PC-9 (cell line): ENCODE measurements at regions not wholly inside any gene's neighbourhood (a gene's known extent, or its start where the extent isn't known, plus 50 kb on each side); places are given as distances from the start of the nearest gene placed in this dataset.

ENCODE experiments used
- BruUV-seq: library from RNA; stranded (reverse); fragments of 400-500 nt; replicated peaks from 2 replicates; lab custom pipeline; 2021; lab: Mats Ljungman, UMichigan
- CTCF ChIA-PET: fragments of 300-600 bp; sonication (Branson Sonifier 250); formaldehyde crosslinking; loops from one replicate; lab custom pipeline; 2022; ENCODE audit warnings: antibody characterized with exemption; lab: Charles Lee
- POLR2A ChIA-PET: fragments of 300-600 bp; sonication (Branson Sonifier 250); formaldehyde crosslinking; loops from one replicate; lab custom pipeline; 2022; ENCODE audit warnings: antibody characterized with exemption; ENCODE audit not compliant: unreplicated experiment; lab: Charles Lee
- DNase-seq, 2 experiments: peaks; one replicate each; pipeline versions ENCODE4 v3.0.0 to v3.0.0-alpha.2; 2015 to 2022; ENCODE audit warnings: mixed read lengths in 1 of 2
- H2AFZ ChIP-seq: fragments of 200-600 bp; sonication (generic); 2 replicates; pipeline ENCODE4 v1.8.1; 2017; ENCODE audit warnings: antibody characterized with exemption
- H3F3A ChIP-seq: fragments of 200-600 bp; sonication (generic); 2 replicates; pipeline ENCODE4 v1.8.1; 2017; ENCODE audit warnings: antibody characterized with exemption, mild to moderate bottlenecking, low read depth; ENCODE audit not compliant: insufficient read depth
- H3K27ac ChIP-seq: fragments of 200-600 bp; sonication (generic); 2 replicates; pipeline ENCODE4 v1.6.1; 2016; ENCODE audit warnings: mixed run types
- H3K27me3 ChIP-seq: fragments of 200-600 bp; sonication (generic); 2 replicates; pipeline ENCODE4 v1.6.1; 2016; ENCODE audit warnings: low read depth, mixed run types; ENCODE audit not compliant: insufficient read depth
- H3K36me3 ChIP-seq: fragments of 200-600 bp; sonication (generic); 2 replicates; pipeline ENCODE4 v1.6.1; 2016; ENCODE audit warnings: low read depth, mixed run types
- H3K4me1 ChIP-seq: fragments of 200-600 bp; sonication (generic); replicated peaks from 2 replicates; pipeline ENCODE4 v1.6.1; 2016; ENCODE audit warnings: mixed run types; ENCODE audit not compliant: insufficient read depth
- H3K4me2 ChIP-seq: fragments of 200-600 bp; sonication (generic); 2 replicates; pipeline ENCODE4 v1.6.1; 2017; ENCODE audit warnings: mixed run types
- H3K4me3 ChIP-seq: fragments of 200-600 bp; sonication (generic); 2 replicates; pipeline ENCODE4 v1.6.1; 2016; ENCODE audit warnings: mixed run types
- H3K79me2 ChIP-seq: fragments of 200-600 bp; sonication (generic); 2 replicates; pipeline ENCODE4 v1.6.1; 2017; ENCODE audit warnings: low read depth, mixed run types
- H3K9me2 ChIP-seq: fragments of 200-600 bp; sonication (generic); 2 replicates; pipeline ENCODE4 v1.8.1; 2017; ENCODE audit warnings: mild to moderate bottlenecking; ENCODE audit not compliant: insufficient read depth
- H3K9me3 ChIP-seq: fragments of 200-600 bp; sonication (generic); 2 replicates; pipeline ENCODE4 v1.8.1; 2016; ENCODE audit warnings: low read depth; ENCODE audit not compliant: insufficient read depth
- H4K20me1 ChIP-seq: fragments of 200-600 bp; sonication (generic); 2 replicates; pipeline ENCODE4 v1.8.1; 2017; ENCODE audit not compliant: insufficient read depth
- CTCF ChIP-seq: fragments of 200-600 bp; sonication (generic); conservative IDR thresholded peaks from 2 replicates; pipeline ENCODE4 v1.6.1; 2017; ENCODE audit warnings: mixed run types, antibody characterized with exemption, mild to moderate bottlenecking, moderate library complexity
- EZH2 ChIP-seq: fragments of 200-600 bp; sonication (generic); IDR thresholded peaks from 2 replicates; pipeline ENCODE4 v1.8.0; 2017; ENCODE audit warnings: antibody characterized with exemption, low read depth
- intact Hi-C: fragments of 100-400 bp; cut with micrococcal nuclease; formaldehyde crosslinking; loops from one replicate; pipeline ENCODE4 v1.10.0; 2022; ENCODE audit not compliant: unreplicated experiment

GRCh38 chr13:109913186-109913585, 126.8 kb upstream of the IRS2 start:
- H3K4me1 ChIP-seq: no peaks in the 10 kb centered on the region
- intact Hi-C loops: no loop called here
- H4K20me1 ChIP-seq: no peaks in the 10 kb centered on the region
- H3K9me3 ChIP-seq: no peaks in the 10 kb centered on the region
- ChIA-PET POLR2A (interaction anchor here (0.9 kb wide), 1 partner anchor 759 kb away, joined by 7 read pairs; no protein-coding TSS in a partner anchor), CTCF (no interaction called here)
- no peak overlapping the region for H3K4me3 ChIP-seq
- H3K9me2 ChIP-seq: no peaks in the 10 kb centered on the region
- H3K4me2 ChIP-seq: no peak overlapping the region
- no TSS peak for BruUV-seq
- no peaks in the 10 kb centered on the region for H3F3A ChIP-seq
- H3K27me3 ChIP-seq: no peaks in the 10 kb centered on the region
- TF ChIP-seq EZH2: no peak
- TF ChIP-seq CTCF: no peak
- H3K36me3 ChIP-seq: no peaks in the 10 kb centered on the region
- no peaks in the 10 kb centered on the region for H3K79me2 ChIP-seq
- no peak for DNase-seq
- H3K27ac ChIP-seq: no peak overlapping the region
- no peak overlapping the region for H2AFZ ChIP-seq

- BruUV-seq: no TSS peak
- TF ChIP-seq CTCF (no peak), EZH2 (no peak)
- Histone ChIP-seq H3K4me3 (no peak overlapping the region), H3K27me3 (no peaks in the 10 kb centered on the region), H3F3A (no peaks in the 10 kb centered on the region), H4K20me1 (no peaks in the 10 kb centered on the region), H3K4me2 (no peak overlapping the region), H3K36me3 (no peaks in the 10 kb centered on the region), H3K79me2 (no peaks in the 10 kb centered on the region), H3K27ac (no peak overlapping the region), H3K9me3 (no peaks in the 10 kb centered on the region), H3K9me2 (no peaks in the 10 kb centered on the region), H3K4me1 (no peaks in the 10 kb centered on the region), H2AFZ (no peak overlapping the region)
- intact Hi-C loops: no loop called here
- CTCF ChIA-PET: no interaction called here
- DNase-seq: no peak
- POLR2A ChIA-PET: no interaction called here
Measured at GRCh38 chr13:109910194-109910593, 123.8 kb upstream of the IRS2 start.

DNA sequence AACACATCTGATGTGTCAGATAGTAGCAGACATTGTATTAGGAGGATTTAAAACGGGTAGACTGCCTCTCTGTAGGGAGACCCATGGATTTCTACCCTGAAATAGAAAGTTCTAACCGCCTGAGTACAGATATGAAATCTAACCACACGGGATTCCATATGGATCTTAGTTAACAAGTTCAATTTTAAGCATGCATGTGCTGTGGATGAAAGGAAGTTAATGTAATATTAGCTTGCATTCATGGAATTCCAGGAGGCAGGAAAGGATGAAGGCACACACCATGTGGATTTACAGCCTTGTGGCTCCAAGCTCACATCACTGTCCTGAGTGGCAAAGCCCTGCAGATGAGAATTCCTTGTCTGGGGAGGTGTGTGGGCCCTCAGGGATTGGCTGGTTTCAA, 120.6 kb upstream of the IRS2 start:
- H3K27ac ChIP-seq: no peak overlapping the region
- no peaks in the 10 kb centered on the region for H4K20me1 ChIP-seq
- DNase-seq: no peak
- TF ChIP-seq EZH2 (no peak), CTCF (no peak)
- no peaks in the 10 kb centered on the region for H3K79me2 ChIP-seq
- BruUV-seq: no TSS peak
- no peak overlapping the region for H2AFZ ChIP-seq
- H3K9me3 ChIP-seq: no peaks in the 10 kb centered on the region
- no peaks in the 10 kb centered on the region for H3F3A ChIP-seq
- H3K27me3 ChIP-seq: no peaks in the 10 kb centered on the region
- no peaks in the 10 kb centered on the region for H3K9me2 ChIP-seq
- H3K4me2 ChIP-seq: no peak overlapping the region
- intact Hi-C loops: no loop called here
- no peak overlapping the region for H3K4me3 ChIP-seq
- ChIA-PET POLR2A (no interaction called here), CTCF (no interaction called here)
- no peaks in the 10 kb centered on the region for H3K36me3 ChIP-seq
- H3K4me1 ChIP-seq: no peaks in the 10 kb centered on the region
